ENCODE measurements at regions not wholly inside any gene's neighbourhood (a gene's known extent, or its start where the extent isn't known, plus 50 kb on each side); places are given as distances from the start of the nearest gene placed in this dataset.

GRCh38 chr12:18970603-18971002 is 158.9 kb upstream of the PLEKHA5 start:
- no peak for DNase-seq

- no peak for DNase-seq
These were observed 157.6 kb upstream of the PLEKHA5 start for GRCh38 chr12:18971932-18972331.

- no peak for DNase-seq
These were observed 153.6 kb upstream of the PLEKHA5 start for GRCh38 chr12:18975933-18976332.

GRCh38 chr12:18979401-18980126 is 150.0 kb upstream of the PLEKHA5 start:
- DNase-seq, result no peak

- no peak for DNase-seq
These were observed 147.8 kb upstream of the PLEKHA5 start for GRCh38 chr12:18981732-18982131.

GRCh38 chr12:18982226-18982949 is 147.1 kb upstream of the PLEKHA5 start:
- no peak for DNase-seq

GRCh38 chr12:18983854-18984253 is 145.7 kb upstream of the PLEKHA5 start:
- DNase-seq, result no peak

- DNase-seq, result no peak
These were observed 138.7 kb upstream of the PLEKHA5 start for GRCh38 chr12:18990856-18991255.

- DNase-seq, result no peak
These were observed 137.2 kb upstream of the PLEKHA5 start for GRCh38 chr12:18992336-18992735.

GRCh38 chr12:18998343-18999261 is 130.9 kb upstream of the PLEKHA5 start:
- DNase-seq, result peak; percentile 3

GRCh38 chr12:19000836-19001235 is 128.7 kb upstream of the PLEKHA5 start:
- DNase-seq, result no peak

GRCh38 chr12:19002216-19002615 is 127.3 kb upstream of the PLEKHA5 start:
- no peak for DNase-seq

- no peak for DNase-seq
These were observed 126.4 kb upstream of the PLEKHA5 start for GRCh38 chr12:19003141-19003540.

GRCh38 chr12:19003987-19004619 is 125.4 kb upstream of the PLEKHA5 start:
- no peak for DNase-seq

GRCh38 chr12:19005257-19005801 is 124.2 kb upstream of the PLEKHA5 start:
- no peak for DNase-seq

GRCh38 chr12:19006626-19007137 is 122.9 kb upstream of the PLEKHA5 start:
- no peak for DNase-seq

- DNase-seq, result no peak
These were observed 121.4 kb upstream of the PLEKHA5 start for GRCh38 chr12:19008102-19008501.

- DNase-seq, result no peak
These were observed 119.4 kb upstream of the PLEKHA5 start for GRCh38 chr12:19010087-19010486.

- DNase-seq, result no peak
These were observed 118.8 kb upstream of the PLEKHA5 start for GRCh38 chr12:19010726-19011125.

- no peak for DNase-seq
These were observed 116.6 kb upstream of the PLEKHA5 start for GRCh38 chr12:19012965-19013364.

GRCh38 chr12:19014240-19014639 is 115.3 kb upstream of the PLEKHA5 start:
- no peak for DNase-seq

GRCh38 chr12:19015285-19015684 is 114.2 kb upstream of the PLEKHA5 start:
- no peak for DNase-seq
